Spinal cord (tissue), 9 donors: ENCODE measurements at regions not wholly inside any gene's neighbourhood (a gene's known extent, or its start where the extent isn't known, plus 50 kb on each side); places are given as distances from the start of the nearest gene placed in this dataset.

Experiments used
- DNase-seq, 6 donors: peaks; one replicate each; pipeline versions ENCODE4 v3.0.0 to v3.0.0-alpha.2; 2013 to 2015; ENCODE audit warnings: low spot score in 6 of 6, low read depth in 4 of 6
- H3K27ac ChIP-seq: one replicate; pipeline ENCODE4 v1.5.1; 2013; ENCODE audit warnings: low read depth, low read length, control low read depth
- H3K27me3 ChIP-seq: one replicate; pipeline ENCODE4 v1.6.1; 2013; ENCODE audit warnings: low read length; ENCODE audit not compliant: control insufficient read depth, insufficient read depth
- H3K36me3 ChIP-seq: one replicate; pipeline ENCODE4 v1.6.1; 2013; ENCODE audit warnings: low read length; ENCODE audit not compliant: control insufficient read depth, insufficient read depth
- H3K4me1 ChIP-seq: one replicate; pipeline ENCODE4 v1.6.1; 2013; ENCODE audit warnings: low read length; ENCODE audit not compliant: control insufficient read depth, insufficient read depth
- H3K4me3 ChIP-seq: one replicate; pipeline ENCODE4 v1.5.1; 2013; ENCODE audit warnings: low read depth, low read length, control low read depth
- H3K9me3 ChIP-seq: one replicate; pipeline ENCODE4 v1.6.1; 2013; ENCODE audit warnings: low read length; ENCODE audit not compliant: control insufficient read depth, insufficient read depth
- WGBS: methylation state at CpG from one replicate; pipeline ENCODE4 v1.1.5; 2013; ENCODE audit warnings: missing lambda C conversion rate; ENCODE audit not compliant: insufficient coverage; 5-methylcytosine and 5-hydroxymethylcytosine counted together
- donor health status: healthy.

DNA sequence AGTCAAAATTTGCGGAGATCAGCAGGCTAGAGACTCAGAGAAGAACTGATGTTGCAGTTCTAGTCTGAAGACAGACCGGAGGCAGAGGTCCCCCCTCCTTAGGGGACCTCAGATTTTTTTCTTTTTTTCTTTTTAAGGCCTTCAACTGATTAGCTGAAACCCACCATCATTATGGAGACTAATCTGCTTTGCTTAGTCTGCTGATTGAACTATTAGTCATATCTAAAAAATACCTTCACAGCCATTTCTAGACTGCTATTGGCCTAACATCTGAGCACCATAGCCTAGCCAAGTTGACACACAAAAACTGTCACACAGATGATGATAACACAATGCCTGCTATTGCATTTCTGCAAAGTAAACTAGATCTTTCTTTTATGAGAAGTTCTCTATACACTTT, 141.1 kb upstream of the TNFAIP3 start:
- Histone ChIP-seq H3K4me1 (no peaks in the 10 kb centered on the region), H3K27me3 (no peaks in the 10 kb centered on the region), H3K36me3 (no peaks in the 10 kb centered on the region), H3K27ac (no peak overlapping the region), H3K4me3 (no peak overlapping the region), H3K9me3 (no peaks in the 10 kb centered on the region)
- WGBS = 83% methylated on average over 1 of the region's 2 CpGs
- DNase-seq = no peak

DNA sequence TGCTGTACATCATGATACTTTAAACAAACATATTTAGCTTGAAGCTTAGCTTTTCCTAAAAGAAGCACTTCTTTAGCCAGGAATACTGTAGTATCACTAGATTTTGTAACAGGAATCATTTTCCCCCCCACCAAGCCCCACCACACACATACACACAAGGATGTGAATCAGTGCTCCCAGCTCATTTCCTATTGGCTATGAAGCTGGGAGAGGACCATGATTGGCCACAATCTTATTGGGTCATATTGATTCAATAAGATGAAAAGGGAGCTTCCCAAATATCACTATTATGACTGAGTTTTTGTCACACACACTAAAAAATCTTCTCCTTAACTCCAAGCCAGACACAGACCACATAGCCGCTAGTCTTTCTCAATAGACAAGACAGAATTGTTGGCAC, 140.5 kb upstream of the TNFAIP3 start:
- DNase-seq = no peak
- no peaks in the 10 kb centered on the region for H3K4me1 ChIP-seq
- no peaks in the 10 kb centered on the region for H3K9me3 ChIP-seq
- H3K27ac ChIP-seq = no peak overlapping the region
- WGBS = no CpG with 5 or more reads among the region's 1 CpG
- H3K36me3 ChIP-seq = no peaks in the 10 kb centered on the region
- H3K4me3 ChIP-seq = no peak overlapping the region
- no peaks in the 10 kb centered on the region for H3K27me3 ChIP-seq

DNA sequence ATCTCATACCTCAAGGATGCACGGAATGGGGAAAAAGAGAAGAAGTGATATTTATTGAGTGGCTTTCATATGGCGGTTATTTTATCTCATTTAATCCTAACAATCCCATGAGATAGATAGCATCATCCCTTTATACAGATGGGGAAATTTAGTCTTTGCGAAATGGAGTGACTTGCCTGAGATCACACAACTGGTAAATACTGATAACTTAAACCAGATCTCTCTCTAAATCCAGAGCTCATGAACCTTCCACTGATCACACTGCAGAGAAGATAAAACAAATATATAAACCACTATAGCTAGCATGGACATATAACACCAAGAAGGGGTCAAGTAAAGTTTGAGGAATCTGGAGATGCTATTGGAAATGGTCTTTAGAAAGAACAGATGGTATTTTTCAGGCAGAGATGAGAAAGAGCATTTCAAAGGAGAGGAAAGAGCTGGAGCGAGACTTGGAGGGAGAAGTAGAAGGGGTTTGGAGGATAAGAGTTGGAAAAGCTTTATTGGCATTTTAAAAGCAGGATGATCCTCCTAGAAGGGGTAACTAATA, 139.8 kb upstream of the TNFAIP3 start:
- WGBS = 100% methylated on average over 1 of the region's 4 CpGs
- Histone ChIP-seq H3K4me1 (no peaks in the 10 kb centered on the region), H3K36me3 (no peaks in the 10 kb centered on the region), H3K27ac (no peak overlapping the region), H3K4me3 (no peak overlapping the region), H3K27me3 (no peaks in the 10 kb centered on the region), H3K9me3 (no peaks in the 10 kb centered on the region)
- no peak for DNase-seq

- H3K9me3 ChIP-seq = no peaks in the 10 kb centered on the region
- no peaks in the 10 kb centered on the region for H3K27me3 ChIP-seq
- WGBS = 73% methylated on average over 4 of the region's 6 CpGs
- no peak for DNase-seq
- no peak overlapping the region for H3K27ac ChIP-seq
- H3K36me3 ChIP-seq = no peaks in the 10 kb centered on the region
- no peaks in the 10 kb centered on the region for H3K4me1 ChIP-seq
- H3K4me3 ChIP-seq = no peak overlapping the region
These were observed 138.4 kb upstream of the TNFAIP3 start for GRCh38 chr6:137728386-137729349.

DNA sequence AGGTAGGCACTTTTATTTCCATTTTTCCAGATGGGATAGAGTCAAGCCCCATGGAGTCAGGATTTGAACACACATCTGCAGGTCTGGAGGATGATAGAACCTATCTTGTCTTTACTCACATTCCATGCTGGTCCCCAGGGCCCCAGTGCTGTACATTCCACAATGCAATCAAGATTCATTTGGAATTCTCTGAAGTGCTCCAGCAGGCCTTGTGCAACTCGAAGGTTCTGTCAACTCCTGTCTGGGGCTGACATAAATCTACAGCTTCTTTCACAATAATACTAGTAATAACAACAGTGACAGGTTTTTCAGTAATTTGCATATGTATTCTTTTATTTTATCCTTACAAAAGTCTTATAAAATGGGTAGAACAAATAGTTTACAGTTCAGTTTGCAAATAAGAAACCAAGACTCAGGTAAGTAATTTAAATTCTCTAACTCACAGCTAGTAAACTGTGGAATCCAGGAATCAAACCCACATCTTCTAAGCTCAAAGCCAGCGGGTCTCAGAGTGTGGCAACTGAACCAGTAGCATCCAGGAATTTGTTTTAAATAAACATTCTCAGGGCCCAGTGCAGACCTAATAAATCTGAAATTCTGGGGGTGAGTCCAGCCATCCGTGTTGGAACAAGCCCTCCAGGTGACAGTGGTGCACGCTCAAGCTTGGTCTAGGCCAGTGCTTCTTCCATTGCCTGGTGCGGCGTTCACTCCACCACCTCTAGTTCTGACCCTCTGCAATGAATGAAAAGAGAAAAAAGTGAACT, 137.0 kb upstream of the TNFAIP3 start:
- Histone ChIP-seq H3K4me1 (no peaks in the 10 kb centered on the region), H3K9me3 (no peaks in the 10 kb centered on the region), H3K4me3 (no peak overlapping the region), H3K27me3 (no peaks in the 10 kb centered on the region), H3K27ac (no peak overlapping the region), H3K36me3 (no peaks in the 10 kb centered on the region)
- DNase-seq = no peak
- WGBS = 100% methylated on average over 1 of the region's 6 CpGs

DNA sequence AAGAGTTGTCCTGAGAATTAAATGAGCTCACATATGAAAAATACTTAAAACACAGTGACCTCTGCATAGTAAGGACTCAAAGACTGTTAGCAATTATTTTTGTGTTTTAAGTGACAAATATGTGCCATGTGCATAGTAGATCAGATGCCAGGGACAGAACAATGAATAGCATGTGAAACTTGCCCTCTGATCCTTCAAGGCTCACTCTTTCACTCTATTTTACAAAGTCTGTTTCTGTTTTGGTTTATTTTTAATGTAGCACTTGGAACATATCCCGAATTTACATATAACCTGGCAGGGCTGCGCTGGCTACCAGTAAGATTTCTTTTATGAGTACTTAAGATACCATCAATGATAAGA, 135.5 kb upstream of the TNFAIP3 start:
- DNase-seq = no peak
- no peaks in the 10 kb centered on the region for H3K4me1 ChIP-seq
- H3K9me3 ChIP-seq = no peaks in the 10 kb centered on the region
- H3K36me3 ChIP-seq = no peaks in the 10 kb centered on the region
- WGBS = no CpG with 5 or more reads among the region's 2 CpGs
- no peak overlapping the region for H3K4me3 ChIP-seq
- no peak overlapping the region for H3K27ac ChIP-seq
- H3K27me3 ChIP-seq = no peaks in the 10 kb centered on the region

- Histone ChIP-seq H3K4me1 (no peaks in the 10 kb centered on the region), H3K4me3 (no peak overlapping the region), H3K27ac (no peak overlapping the region), H3K9me3 (no peaks in the 10 kb centered on the region), H3K36me3 (no peaks in the 10 kb centered on the region), H3K27me3 (no peaks in the 10 kb centered on the region)
- DNase-seq = no peak
- 92% methylated on average over 2 of the region's 4 CpGs for WGBS
These were observed 135.0 kb upstream of the TNFAIP3 start for GRCh38 chr6:137731960-137732616.

- Histone ChIP-seq H3K27me3 (no peaks in the 10 kb centered on the region), H3K9me3 (no peaks in the 10 kb centered on the region), H3K36me3 (no peaks in the 10 kb centered on the region), H3K4me1 (no peaks in the 10 kb centered on the region), H3K27ac (no peak overlapping the region), H3K4me3 (no peak overlapping the region)
- peak in 1 of 6 donors; percentile 23 for DNase-seq
- no CpG with 5 or more reads among the region's 2 CpGs for WGBS
These were observed 133.7 kb upstream of the TNFAIP3 start for GRCh38 chr6:137733372-137733771.

DNA sequence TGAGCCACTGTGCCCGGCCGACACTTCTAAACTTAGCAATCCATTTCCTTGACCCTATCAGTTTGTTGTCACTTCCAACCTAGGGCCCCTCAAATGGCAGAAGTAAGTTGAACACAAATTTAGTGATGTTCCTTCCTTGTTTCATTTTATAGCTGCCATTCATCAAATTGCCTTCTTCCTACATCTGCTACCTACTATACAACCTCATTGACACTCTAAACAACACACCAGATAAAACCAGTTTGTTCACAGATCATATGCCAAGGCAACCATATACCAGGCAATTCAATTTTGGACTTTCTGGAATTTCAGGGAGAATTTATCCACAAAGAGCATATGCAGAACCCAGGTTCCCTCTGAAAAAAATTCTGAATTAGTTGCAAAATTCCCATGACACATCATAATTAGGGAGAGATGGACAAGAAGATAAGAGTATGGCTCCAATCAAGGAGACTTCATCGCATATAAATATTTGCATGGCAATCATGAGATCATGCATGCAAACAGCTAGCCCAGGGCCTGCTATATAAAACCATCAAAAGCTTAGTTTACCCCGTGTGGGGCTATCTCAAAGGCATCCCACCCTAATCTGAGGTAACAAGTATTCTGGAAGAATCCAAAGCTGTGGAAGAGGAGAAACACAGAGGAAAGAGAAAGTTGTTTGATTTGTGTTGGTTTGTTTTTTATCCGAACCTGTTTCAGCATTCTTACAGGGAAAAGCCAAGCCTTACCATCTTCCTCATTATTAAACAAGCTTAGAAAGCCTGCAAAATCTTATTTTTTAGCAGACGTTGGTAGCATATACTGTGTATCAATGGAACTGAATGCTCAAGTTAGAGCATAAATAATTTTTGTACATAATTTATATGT, 132.8 kb upstream of the TNFAIP3 start:
- H3K36me3 ChIP-seq = no peaks in the 10 kb centered on the region
- no peak overlapping the region for H3K4me3 ChIP-seq
- H3K27ac ChIP-seq = no peak overlapping the region
- WGBS = 95% methylated on average over 2 of the region's 6 CpGs
- H3K9me3 ChIP-seq = no peaks in the 10 kb centered on the region
- no peaks in the 10 kb centered on the region for H3K27me3 ChIP-seq
- H3K4me1 ChIP-seq = no peaks in the 10 kb centered on the region
- no peak for DNase-seq
